Thoracic aorta (tissue), 2 donors: ENCODE measurements at regions not wholly inside any gene's neighbourhood (a gene's known extent, or its start where the extent isn't known, plus 50 kb on each side); places are given as distances from the start of the nearest gene placed in this dataset.

Experiments used
- ATAC-seq: fragments of 150-250 bp; one replicate; pipeline ENCODE4 v1.8.0; 2017; ENCODE audit warnings: low read depth; ENCODE audit not compliant: insufficient number of reproducible peaks, low FRiP score
- DNase-seq: peaks from one replicate; pipeline ENCODE4 v3.0.0-alpha.2; 2020; ENCODE audit warnings: low spot score
- H3K27ac ChIP-seq, 2 donors: fragments of 200-600 bp; sonication (generic); 1 replicate in 1 of 2; 2 replicates in 1 of 2; pipeline ENCODE4 v1.5.1; 2016; ENCODE audit warnings: mild to moderate bottlenecking in 2 of 2, moderate library complexity in 2 of 2
- H3K27me3 ChIP-seq: fragments of 200-600 bp; sonication (generic); replicated peaks from 2 replicates; pipeline ENCODE4 v1.6.0; 2016; ENCODE audit warnings: mild to moderate bottlenecking; ENCODE audit not compliant: insufficient read depth
- H3K36me3 ChIP-seq: fragments of 200-600 bp; sonication (generic); one replicate; pipeline ENCODE4 v1.5.1; 2016
- H3K4me1 ChIP-seq, 2 donors: fragments of 200-600 bp; sonication (generic); 1 replicate in 1 of 2; 2 replicates in 1 of 2; pipeline versions ENCODE4 v1.5.1 to v1.6.0; 2016; ENCODE audit warnings: low read depth in 2 of 2, mild to moderate bottlenecking in 1 of 2; ENCODE audit not compliant: control insufficient read depth in 1 of 2
- H3K4me3 ChIP-seq: fragments of 200-600 bp; sonication (generic); 2 replicates; pipeline ENCODE4 v1.5.1; 2016; ENCODE audit warnings: mild to moderate bottlenecking
- H3K9me3 ChIP-seq: fragments of 200-600 bp; sonication (generic); 2 replicates; pipeline ENCODE4 v1.5.1; 2016
- CTCF ChIP-seq: fragments of 200-600 bp; sonication (generic); IDR thresholded peaks from one replicate; pipeline ENCODE4 v1.5.1; 2019; ENCODE audit warnings: antibody characterized with exemption

GRCh38 chr4:17090063-17090462, 191.6 kb upstream of the LDB2 start:
- Histone ChIP-seq H3K9me3 (no peaks in the 10 kb centered on the region), H3K27ac (no peak overlapping the region), H3K4me1 (no peaks in the 10 kb centered on the region), H3K36me3 (no peaks in the 10 kb centered on the region), H3K4me3 (no peak overlapping the region), H3K27me3 (no peaks in the 10 kb centered on the region)
- ATAC-seq (no peak), DNase-seq (no peak)
- no peak for TF ChIP-seq CTCF

DNA sequence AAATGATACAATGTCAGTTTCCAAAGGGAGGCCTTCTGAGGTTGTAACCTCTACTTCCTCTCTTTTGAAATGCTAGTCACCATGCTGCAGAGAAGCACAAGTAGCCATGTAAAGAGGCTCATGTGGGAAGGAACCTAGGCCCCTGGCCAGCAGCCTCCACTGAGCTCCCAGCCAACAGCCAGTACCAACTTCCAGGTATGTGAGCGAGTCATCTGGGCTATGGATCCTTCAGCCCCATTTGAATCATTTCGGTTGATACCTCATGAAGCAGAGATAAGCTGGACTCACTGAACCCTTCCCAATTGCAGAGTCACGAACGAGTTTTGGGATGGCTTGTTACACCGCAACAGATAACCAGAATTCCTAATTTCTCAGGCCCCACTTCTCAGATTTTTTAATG, 187.0 kb upstream of the LDB2 start:
- no peak for ATAC-seq
- DNase-seq: no peak
- no peak overlapping the region for H3K4me3 ChIP-seq
- no peaks in the 10 kb centered on the region for H3K9me3 ChIP-seq
- H3K27me3 ChIP-seq: no peaks in the 10 kb centered on the region
- H3K4me1 ChIP-seq: no peaks in the 10 kb centered on the region
- no peaks in the 10 kb centered on the region for H3K36me3 ChIP-seq
- no peak for TF ChIP-seq CTCF
- H3K27ac ChIP-seq: no peak overlapping the region

GRCh38 chr4:17082186-17082585, 183.7 kb upstream of the LDB2 start:
- DNase-seq (no peak), ATAC-seq (no peak)
- H3K4me1 ChIP-seq: no peaks in the 10 kb centered on the region

GRCh38 chr4:17081179-17081578, 182.7 kb upstream of the LDB2 start:
- Histone ChIP-seq H3K27me3 (no peaks in the 10 kb centered on the region), H3K4me1 (no peaks in the 10 kb centered on the region), H3K36me3 (no peaks in the 10 kb centered on the region), H3K4me3 (no peak overlapping the region), H3K9me3 (no peaks in the 10 kb centered on the region), H3K27ac (no peak overlapping the region)
- TF ChIP-seq CTCF: no peak
- DNase-seq (no peak), ATAC-seq (no peak)

More at GRCh38 chr4:17082186-17082585, 183.7 kb upstream of the LDB2 start:
- Histone ChIP-seq H3K27me3 (no peaks in the 10 kb centered on the region), H3K9me3 (no peaks in the 10 kb centered on the region), H3K4me3 (no peak overlapping the region), H3K27ac (no peak overlapping the region), H3K36me3 (no peaks in the 10 kb centered on the region)
- no peak for TF ChIP-seq CTCF

- Histone ChIP-seq H3K36me3 (no peaks in the 10 kb centered on the region), H3K27ac (no peak overlapping the region), H3K27me3 (no peaks in the 10 kb centered on the region), H3K4me3 (no peak overlapping the region), H3K9me3 (no peaks in the 10 kb centered on the region), H3K4me1 (no peaks in the 10 kb centered on the region)
- ATAC-seq: no peak
- no peak for DNase-seq
- no peak for TF ChIP-seq CTCF
Measured at GRCh38 chr4:17077105-17077504, 178.7 kb upstream of the LDB2 start.
